ENCODE measurements at regions not wholly inside any gene's neighbourhood (a gene's known extent, or its start where the extent isn't known, plus 50 kb on each side); places are given as distances from the start of the nearest gene placed in this dataset.

DNA sequence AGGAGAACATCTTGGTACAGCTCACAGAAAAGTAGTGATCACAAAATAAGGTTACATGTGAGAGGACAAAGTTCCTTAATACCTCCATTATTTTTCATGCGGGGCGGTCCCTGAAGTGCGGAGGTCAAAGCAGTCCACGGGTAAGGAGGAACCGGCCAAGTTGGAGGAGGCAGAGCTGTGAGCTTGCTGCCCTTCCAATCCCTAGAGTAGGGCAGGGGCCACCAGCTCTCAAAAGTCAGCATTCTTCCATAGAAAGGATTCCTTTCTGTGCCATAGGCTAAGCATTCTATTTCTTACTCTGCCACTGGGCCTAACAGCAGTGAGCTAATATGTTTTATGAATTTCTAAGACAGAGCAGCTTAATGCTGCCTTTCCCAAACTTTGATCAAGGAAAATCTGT, 50.9 kb upstream of the USP1 start:
- DNase-seq (ENCODE audit: low read depth, low spot score) (no peak), FAIRE-seq (no peak)
- no peaks in the 10 kb centered on the region for H4K20me1 ChIP-seq (ENCODE audit: control insufficient read depth, extremely low read depth, insufficient read depth, low read length)
- H3K9me3 ChIP-seq (ENCODE audit: control insufficient read depth, low read depth, low read length) = no peaks in the 10 kb centered on the region
- H3K4me3 ChIP-seq (ENCODE audit: control insufficient read depth in 2 of 3, extremely low read depth in 1 of 3, insufficient read depth in 2 of 3, low read depth in 1 of 3, low read length in 3 of 3) = no peak overlapping the region
- dilution Hi-C loops (cut with MboI; ENCODE audit: extremely low pct_ligation_motif_present, low sequenced_read_pairs) = no loop called here
- H3K4me2 ChIP-seq (ENCODE audit: control insufficient read depth, extremely low read depth, insufficient read depth, low read depth, low read length) = no peak overlapping the region
- TF ChIP-seq, protein P1, sequence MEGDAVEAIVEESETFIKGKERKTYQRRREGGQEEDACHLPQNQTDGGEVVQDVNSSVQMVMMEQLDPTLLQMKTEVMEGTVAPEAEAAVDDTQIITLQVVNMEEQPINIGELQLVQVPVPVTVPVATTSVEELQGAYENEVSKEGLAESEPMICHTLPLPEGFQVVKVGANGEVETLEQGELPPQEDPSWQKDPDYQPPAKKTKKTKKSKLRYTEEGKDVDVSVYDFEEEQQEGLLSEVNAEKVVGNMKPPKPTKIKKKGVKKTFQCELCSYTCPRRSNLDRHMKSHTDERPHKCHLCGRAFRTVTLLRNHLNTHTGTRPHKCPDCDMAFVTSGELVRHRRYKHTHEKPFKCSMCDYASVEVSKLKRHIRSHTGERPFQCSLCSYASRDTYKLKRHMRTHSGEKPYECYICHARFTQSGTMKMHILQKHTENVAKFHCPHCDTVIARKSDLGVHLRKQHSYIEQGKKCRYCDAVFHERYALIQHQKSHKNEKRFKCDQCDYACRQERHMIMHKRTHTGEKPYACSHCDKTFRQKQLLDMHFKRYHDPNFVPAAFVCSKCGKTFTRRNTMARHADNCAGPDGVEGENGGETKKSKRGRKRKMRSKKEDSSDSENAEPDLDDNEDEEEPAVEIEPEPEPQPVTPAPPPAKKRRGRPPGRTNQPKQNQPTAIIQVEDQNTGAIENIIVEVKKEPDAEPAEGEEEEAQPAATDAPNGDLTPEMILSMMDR (optimal IDR thresholded peaks at IDR 0.05 in 1 of 3, IDR thresholded peaks at IDR 0.05 in 1 of 3, conservative IDR thresholded peaks at IDR 0.05 in 1 of 3; ENCODE audit: extremely low read depth in 1 of 3, insufficient read depth in 2 of 3, low read length in 3 of 3) = no peak
- TF ChIP-seq EZH2 (IDR thresholded peaks at IDR 0.05; ENCODE audit: low read length) = no peak
- H3K4me1 ChIP-seq (ENCODE audit: control insufficient read depth, extremely low read depth, insufficient read depth, low read length) = peaks cover 5% of the 10 kb centered on the region
- H3K79me2 ChIP-seq (ENCODE audit: control insufficient read depth, insufficient read depth, low read length) = no peaks in the 10 kb centered on the region
- H2AFZ ChIP-seq (ENCODE audit: control insufficient read depth, low read length) = no peak overlapping the region
- H3K9ac ChIP-seq (ENCODE audit: control insufficient read depth, extremely low read depth, insufficient read depth, low read length) = no peak overlapping the region
- no peaks in the 10 kb centered on the region for H3K27me3 ChIP-seq (ENCODE audit: control insufficient read depth, extremely low read depth, insufficient read depth, low read length)
- no peaks in the 10 kb centered on the region for H3K36me3 ChIP-seq (ENCODE audit: control insufficient read depth in 2 of 2, extremely low read depth in 1 of 2, insufficient read depth in 2 of 2, low read length in 2 of 2)
- no peak overlapping the region for H3K27ac ChIP-seq (ENCODE audit: control insufficient read depth, insufficient read depth, low read length)
- no peaks in the 10 kb centered on the region for H3K9me1 ChIP-seq (ENCODE audit: control insufficient read depth, extremely low read depth, insufficient read depth, low read length)

DNA sequence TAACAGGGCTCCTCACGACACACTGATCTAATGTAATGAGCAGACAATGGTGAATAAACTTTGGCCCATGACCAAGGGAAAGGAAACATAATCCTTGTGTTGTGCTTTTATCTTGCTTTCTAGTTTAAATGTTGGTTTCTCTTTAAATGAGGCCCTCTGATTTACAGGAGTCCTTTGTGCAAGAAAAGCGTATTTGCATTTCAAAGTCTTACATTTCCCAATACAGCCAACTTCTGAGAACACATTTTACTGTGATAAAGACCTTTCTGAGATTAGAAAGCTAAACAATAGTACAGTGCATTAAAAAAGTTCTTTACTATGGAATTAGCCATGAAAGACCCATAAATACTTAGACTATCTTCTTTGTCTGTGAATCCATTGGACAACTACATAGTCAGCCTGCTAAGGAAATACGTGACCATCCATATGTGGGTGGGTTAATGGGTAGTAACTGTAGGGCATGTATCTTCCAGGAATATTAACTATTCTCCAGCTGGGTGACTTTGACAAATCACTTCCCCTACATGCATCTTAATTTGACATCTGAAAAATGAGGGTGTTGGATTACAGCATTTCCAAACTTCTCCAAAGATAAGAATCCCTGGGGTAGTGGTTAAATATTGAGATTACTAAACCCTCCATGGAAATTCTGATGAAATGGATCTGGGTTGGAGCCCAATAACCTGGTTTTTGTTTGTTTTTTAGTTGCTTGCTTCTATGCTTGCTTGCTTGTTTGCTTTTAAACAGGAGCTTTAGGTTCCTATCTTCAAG, 50.3 kb upstream of the USP1 start:
- Histone ChIP-seq H3K4me1 (ENCODE audit: control insufficient read depth, extremely low read depth, insufficient read depth, low read length) (peaks cover 5% of the 10 kb centered on the region), H2AFZ (ENCODE audit: control insufficient read depth, low read length) (no peak overlapping the region), H3K9me3 (ENCODE audit: control insufficient read depth, low read depth, low read length) (no peaks in the 10 kb centered on the region), H3K4me3 (ENCODE audit: control insufficient read depth in 2 of 3, extremely low read depth in 1 of 3, insufficient read depth in 2 of 3, low read depth in 1 of 3, low read length in 3 of 3) (no peak overlapping the region), H3K27me3 (ENCODE audit: control insufficient read depth, extremely low read depth, insufficient read depth, low read length) (no peaks in the 10 kb centered on the region), H3K9me1 (ENCODE audit: control insufficient read depth, extremely low read depth, insufficient read depth, low read length) (no peaks in the 10 kb centered on the region), H3K4me2 (ENCODE audit: control insufficient read depth, extremely low read depth, insufficient read depth, low read depth, low read length) (no peak overlapping the region), H3K27ac (ENCODE audit: control insufficient read depth, insufficient read depth, low read length) (no peak overlapping the region), H3K36me3 (ENCODE audit: control insufficient read depth in 2 of 2, extremely low read depth in 1 of 2, insufficient read depth in 2 of 2, low read length in 2 of 2) (no peaks in the 10 kb centered on the region), H3K79me2 (ENCODE audit: control insufficient read depth, insufficient read depth, low read length) (no peaks in the 10 kb centered on the region), H4K20me1 (ENCODE audit: control insufficient read depth, extremely low read depth, insufficient read depth, low read length) (no peaks in the 10 kb centered on the region), H3K9ac (ENCODE audit: control insufficient read depth, extremely low read depth, insufficient read depth, low read length) (no peak overlapping the region)
- FAIRE-seq = no peak
- DNase-seq (ENCODE audit: low read depth, low spot score) = no peak
- dilution Hi-C loops (cut with MboI; ENCODE audit: extremely low pct_ligation_motif_present, low sequenced_read_pairs) = no loop called here
- no peak for TF ChIP-seq EZH2 (IDR thresholded peaks at IDR 0.05; ENCODE audit: low read length)
- TF ChIP-seq, protein P1 (optimal IDR thresholded peaks at IDR 0.05 in 1 of 3, IDR thresholded peaks at IDR 0.05 in 1 of 3, conservative IDR thresholded peaks at IDR 0.05 in 1 of 3; ENCODE audit: extremely low read depth in 1 of 3, insufficient read depth in 2 of 3, low read length in 3 of 3) = no peak

Data from keratinocyte (primary cell).